Central memory CD4-positive, alpha-beta T cell (primary cell): ENCODE measurements at regions not wholly inside any gene's neighbourhood (a gene's known extent, or its start where the extent isn't known, plus 50 kb on each side); places are given as distances from the start of the nearest gene placed in this dataset.
"Not testable (repeated sequence)": the region's sequence is repeated elsewhere in the genome, so short reads cannot be mapped to it uniquely, and the experiment has no call there.

Source experiments
- DNase-seq: peaks from one replicate; pipeline ENCODE4 v3.0.0; 2022

DNA sequence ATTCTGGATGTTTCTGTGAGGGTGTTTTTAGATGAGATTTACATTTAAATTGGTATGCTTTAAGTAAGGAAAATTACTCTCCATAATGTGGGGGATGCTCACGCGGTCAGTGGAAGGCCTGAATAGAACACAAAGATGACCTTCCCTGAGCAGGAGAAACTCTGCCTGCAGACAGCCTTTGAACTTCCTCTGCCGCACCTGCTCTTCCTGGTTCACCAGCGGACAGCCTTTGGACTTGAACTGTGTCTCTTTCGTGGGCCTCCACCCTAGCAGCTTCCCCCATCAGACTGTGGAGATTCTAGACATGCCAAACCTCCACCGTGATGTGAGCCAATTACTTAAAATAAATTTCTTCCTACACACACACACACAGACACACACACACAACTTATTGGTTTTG, 210.7 kb downstream of the EFCAB11 start:
- DNase-seq, result no peak

GRCh38 chr14:89740241-89740640, 214.3 kb downstream of the EFCAB11 start:
- DNase-seq, result no peak

- no peak for DNase-seq
Observed at GRCh38 chr14:89736881-89737280, 217.6 kb downstream of the EFCAB11 start.

DNA sequence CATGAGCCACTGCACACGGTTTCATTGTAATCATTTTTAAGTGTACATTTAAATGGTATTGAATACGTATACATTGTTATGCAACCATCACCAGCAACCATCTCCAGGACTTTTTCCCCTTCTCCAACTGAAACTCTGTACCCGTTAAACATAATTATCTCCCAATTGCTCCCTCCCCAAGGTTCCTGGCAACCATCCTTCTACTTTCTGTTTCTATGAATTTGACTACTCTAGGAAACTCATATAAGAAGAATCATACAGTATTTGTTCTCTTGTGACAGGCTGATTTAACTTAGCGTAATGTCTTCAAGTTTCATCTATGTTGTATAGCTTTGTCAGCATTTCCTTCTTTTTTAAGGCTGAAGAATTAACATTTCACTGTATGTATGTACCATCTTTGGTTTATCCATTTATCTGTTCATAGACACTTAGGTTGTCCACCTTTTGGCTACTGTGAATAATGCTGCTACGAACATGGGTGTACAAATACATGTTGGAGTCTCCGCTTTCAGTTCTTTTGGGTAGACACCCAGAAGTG, 223.1 kb downstream of the EFCAB11 start:
- DNase-seq, result no peak

DNA sequence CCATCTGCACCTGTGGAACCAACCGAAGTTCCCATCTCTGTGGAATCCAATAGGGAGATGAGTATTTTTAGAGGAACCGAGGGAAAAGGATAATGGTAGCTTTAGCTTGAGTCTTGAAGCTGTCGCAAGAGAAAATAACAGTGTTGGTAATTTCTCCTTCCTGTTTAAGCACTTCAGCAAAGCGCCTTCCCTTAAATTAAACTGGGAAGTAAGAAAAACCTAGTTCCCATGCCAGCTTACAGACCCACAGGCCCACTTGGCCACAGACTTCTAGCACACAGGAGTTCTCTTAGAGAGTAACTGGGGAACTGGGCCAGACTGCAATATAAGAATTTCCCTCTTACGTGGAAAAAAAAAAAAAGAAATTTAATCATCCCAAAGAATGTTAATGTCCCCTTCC, 223.8 kb downstream of the EFCAB11 start:
- DNase-seq, result no peak

GRCh38 chr14:89728964-89729363, 225.6 kb downstream of the EFCAB11 start:
- DNase-seq, result no peak

DNA sequence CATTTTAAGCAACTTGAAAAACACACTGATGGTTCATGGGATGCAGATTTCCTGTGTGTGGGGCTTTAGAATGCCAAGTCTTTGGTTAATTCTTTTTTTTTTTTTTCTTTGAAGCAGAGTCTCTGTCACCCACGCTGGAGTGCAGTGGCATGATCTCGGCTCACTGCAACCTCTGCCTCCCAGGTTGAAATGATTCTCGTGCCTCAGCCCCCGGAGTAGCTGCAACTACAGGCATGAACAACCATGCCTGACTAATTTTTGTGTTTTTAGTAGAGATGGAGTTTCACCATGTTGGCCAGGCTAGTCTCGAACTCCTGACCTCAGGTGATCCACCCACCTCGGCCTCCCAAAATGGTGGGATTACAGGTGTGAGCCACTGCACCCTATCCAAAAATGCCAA, 228.3 kb downstream of the EFCAB11 start:
- not testable (repeated sequence) for DNase-seq

GRCh38 chr14:89724628-89724960, 229.9 kb downstream of the EFCAB11 start:
- DNase-seq, result peak; percentile 27

DNA sequence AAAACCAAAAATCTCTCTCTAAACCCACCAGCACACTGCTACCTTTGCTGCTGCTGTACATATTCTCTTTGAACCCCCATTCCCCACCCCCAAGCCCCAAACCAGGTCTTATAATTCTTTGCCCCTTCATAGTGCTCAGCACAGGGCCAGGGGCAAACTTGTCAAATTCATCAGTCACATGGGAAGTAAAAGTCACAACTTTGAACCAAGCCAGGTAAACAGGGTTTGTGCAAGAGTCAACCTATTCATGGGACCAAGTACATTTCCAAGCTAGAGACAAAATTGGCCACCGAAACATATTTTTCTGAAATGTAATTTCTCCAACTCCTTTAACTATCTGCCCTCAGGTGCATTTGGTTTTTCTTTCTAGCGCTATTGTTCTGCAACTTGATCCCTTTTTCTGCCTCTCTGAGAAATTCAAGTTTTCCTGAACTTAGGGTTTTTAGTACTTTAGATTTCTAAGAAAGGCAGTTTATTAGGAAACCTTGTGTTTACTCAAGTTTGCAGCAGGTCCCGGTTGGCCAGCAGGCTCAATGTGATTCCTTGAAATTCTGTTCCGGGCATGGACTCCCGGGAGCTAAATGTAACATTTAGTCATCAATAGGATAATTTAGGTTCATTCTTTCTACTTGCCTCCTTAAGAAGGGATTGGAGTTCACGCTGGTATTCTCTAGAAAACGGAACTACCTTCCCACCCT, 230.5 kb downstream of the EFCAB11 start:
- no peak for DNase-seq

- DNase-seq, result no peak
Observed at GRCh38 chr14:89721956-89722355, 232.6 kb downstream of the EFCAB11 start.

GRCh38 chr14:89720741-89721729, 233.5 kb downstream of the EFCAB11 start:
- DNase-seq, result peak; percentile 88

GRCh38 chr14:89720076-89720687, 234.3 kb downstream of the EFCAB11 start:
- peak; percentile 29 for DNase-seq

DNA sequence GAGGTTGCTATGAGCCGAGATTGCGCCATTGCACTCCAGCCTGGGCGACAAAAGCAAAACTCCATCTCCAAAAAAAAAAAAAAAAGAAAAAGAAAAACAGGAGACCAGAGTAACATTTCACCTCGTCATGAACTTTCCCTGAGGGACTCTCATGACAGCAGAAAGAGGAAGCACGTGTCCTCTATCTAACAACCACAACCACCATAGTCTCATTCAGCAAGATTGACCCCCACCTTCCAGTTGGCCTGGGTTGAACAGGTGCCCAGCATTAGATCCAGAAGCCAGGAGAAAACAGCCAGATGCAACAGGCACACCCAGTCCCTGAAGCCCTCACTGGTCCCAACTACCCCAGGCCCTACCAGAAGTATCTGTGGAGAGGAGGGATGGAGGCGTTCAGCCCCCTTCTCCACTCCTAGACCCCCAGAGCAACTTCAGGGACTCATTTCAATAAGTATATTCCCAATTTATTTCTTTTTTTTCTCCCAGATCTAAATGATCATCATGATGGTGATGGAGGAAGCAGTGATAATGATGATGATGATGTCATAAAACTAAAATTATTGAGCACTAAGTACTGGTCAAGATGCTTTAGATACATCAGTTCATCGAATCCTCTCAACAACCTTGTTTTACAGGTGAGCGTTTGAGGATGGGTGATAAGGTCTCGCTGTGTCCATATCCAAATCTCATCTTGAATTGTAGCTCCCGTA, 235.0 kb downstream of the EFCAB11 start:
- DNase-seq, result no peak

DNA sequence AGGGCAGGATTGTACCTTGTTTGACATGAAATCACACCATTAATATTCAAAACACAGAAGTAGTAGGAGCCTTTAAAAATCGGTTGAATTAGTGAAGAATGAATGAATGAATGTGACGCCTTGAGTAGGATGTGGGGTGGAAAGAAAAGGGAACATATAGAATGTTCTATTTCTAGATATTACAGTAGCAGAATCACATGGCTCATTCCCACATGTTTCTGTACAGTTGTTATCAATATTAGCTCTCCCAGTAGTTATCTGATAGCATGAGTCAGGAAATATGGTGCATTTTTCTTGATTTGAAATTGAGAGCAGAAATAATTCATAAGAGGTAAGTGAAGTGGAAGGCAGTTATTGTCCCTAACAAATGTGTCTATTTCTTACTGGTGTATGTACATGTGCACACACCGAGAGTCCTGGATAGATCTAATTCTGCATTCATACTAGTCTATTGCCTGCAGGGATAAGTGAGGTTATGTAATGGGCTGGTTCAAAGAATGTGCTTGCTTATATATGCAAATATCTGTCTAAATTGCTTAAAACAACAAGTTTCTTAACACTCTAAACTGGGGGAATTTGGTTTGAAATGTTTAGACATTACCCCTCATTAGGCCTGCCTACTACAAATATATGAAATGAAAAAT, 245.4 kb downstream of the EFCAB11 start:
- DNase-seq, result no peak

- DNase-seq, result no peak
Observed at GRCh38 chr14:89707086-89707485, 247.4 kb downstream of the EFCAB11 start.

DNA sequence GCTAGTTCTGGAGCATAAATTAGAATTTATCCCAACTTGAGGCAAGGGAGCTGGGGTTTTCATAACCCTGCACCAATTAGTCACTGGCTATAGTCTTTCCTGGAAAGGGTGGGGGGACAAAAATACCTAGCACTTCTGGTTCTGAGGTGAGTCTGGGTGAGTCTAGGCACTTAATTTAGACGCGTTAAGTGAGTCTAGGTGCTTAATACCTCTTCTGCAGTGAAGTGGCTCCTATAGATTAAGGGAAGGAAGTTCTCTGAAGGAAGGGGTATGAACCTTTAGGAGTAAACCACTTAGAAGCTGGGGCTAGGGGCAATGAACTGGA, 251.7 kb downstream of the EFCAB11 start:
- DNase-seq, result no peak

DNA sequence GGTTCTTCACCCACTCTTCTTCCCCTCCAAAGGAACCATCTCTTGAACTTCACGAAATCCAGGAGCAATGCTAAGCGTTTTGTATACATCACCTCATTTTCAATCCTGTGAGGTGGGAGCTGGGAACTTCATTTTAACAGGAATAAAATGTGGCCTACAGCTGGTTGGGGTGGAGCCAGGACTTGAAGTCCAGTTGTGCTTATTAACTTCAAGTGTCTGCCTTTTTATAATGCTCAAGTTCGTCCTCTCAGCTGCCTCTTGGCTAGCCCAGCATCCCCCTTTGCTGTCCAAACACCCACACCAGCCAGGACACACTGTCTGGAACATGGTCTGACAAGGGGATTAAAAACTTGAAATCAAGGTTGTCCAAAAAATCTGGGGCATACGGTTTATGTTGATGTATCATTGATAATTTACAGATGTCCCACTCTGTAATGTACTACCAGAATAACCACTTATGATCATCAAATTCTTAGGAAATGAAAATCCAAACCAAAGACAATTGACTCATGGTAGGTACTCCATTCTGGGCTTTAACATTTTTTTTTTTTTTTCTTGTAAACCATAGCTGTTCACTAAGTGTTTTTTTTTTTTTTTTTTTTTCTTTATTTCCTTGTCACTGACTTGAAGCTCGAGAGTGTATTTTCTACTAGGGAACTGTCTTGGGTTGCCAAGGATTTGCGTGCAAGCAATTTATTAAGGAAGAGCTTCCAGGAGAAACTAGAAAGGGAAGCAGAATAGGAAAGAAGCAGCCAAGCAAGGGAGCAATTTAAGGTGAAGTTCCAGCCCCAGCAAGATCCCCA, 252.3 kb downstream of the EFCAB11 start:
- no peak for DNase-seq

GRCh38 chr14:89701211-89702043, 253.1 kb downstream of the EFCAB11 start:
- peak; percentile 78 for DNase-seq

- DNase-seq, result no peak
Observed at GRCh38 chr14:89700801-89701200, 253.7 kb downstream of the EFCAB11 start.

- no peak for DNase-seq
Observed at GRCh38 chr14:89699071-89699470, 255.5 kb downstream of the EFCAB11 start.
